NCI-H748 (cell line): ENCODE measurements at regions not wholly inside any gene's neighbourhood (a gene's known extent, or its start where the extent isn't known, plus 50 kb on each side); places are given as distances from the start of the nearest gene placed in this dataset.

Experiments
- DNase-seq: peaks from one replicate; lab custom pipeline; 2025; ENCODE audit not compliant: unreplicated experiment; lab: John Stamatoyannopoulos, UW

- no peak for DNase-seq
Measured at GRCh38 chr3:71849681-71850080, 64.7 kb upstream of the PROK2 start.

GRCh38 chr3:71847794-71848193, 62.8 kb upstream of the PROK2 start:
- no peak for DNase-seq

- peak; percentile 27 for DNase-seq
Measured at GRCh38 chr3:71846185-71846584, 61.2 kb upstream of the PROK2 start.

- DNase-seq: no peak
Measured at GRCh38 chr3:71843071-71843470, 58.1 kb upstream of the PROK2 start.

- DNase-seq: no peak
Measured at GRCh38 chr3:71838406-71838805, 53.5 kb upstream of the PROK2 start.
